HUES48 (cell line): ENCODE measurements at regions not wholly inside any gene's neighbourhood (a gene's known extent, or its start where the extent isn't known, plus 50 kb on each side); places are given as distances from the start of the nearest gene placed in this dataset.

ENCODE experiments used
- H3K27ac ChIP-seq: one replicate; pipeline ENCODE4 v1.7.0; 2013; ENCODE audit warnings: low read depth, low read length, inconsistent platforms
- H3K27me3 ChIP-seq: 2 replicates; pipeline ENCODE4 v1.6.1; 2013; ENCODE audit warnings: mild to moderate bottlenecking, low read length; ENCODE audit not compliant: control insufficient read depth, insufficient read depth
- H3K36me3 ChIP-seq: 2 replicates; pipeline ENCODE4 v1.6.1; 2013; ENCODE audit warnings: low read length; ENCODE audit not compliant: control insufficient read depth, insufficient read depth
- H3K4me1 ChIP-seq: 2 replicates; pipeline ENCODE4 v1.6.1; 2013; ENCODE audit warnings: mild to moderate bottlenecking, low read length; ENCODE audit not compliant: control insufficient read depth, insufficient read depth
- H3K4me3 ChIP-seq: 2 replicates; pipeline ENCODE4 v1.5.1; 2013; ENCODE audit warnings: mild to moderate bottlenecking, low read depth, low read length
- H3K9ac ChIP-seq: 2 replicates; pipeline ENCODE4 v1.6.1; 2013; ENCODE audit warnings: mild to moderate bottlenecking, low read depth, low read length, moderate library complexity
- H3K9me3 ChIP-seq: 2 replicates; pipeline ENCODE4 v1.6.1; 2013; ENCODE audit warnings: low read length; ENCODE audit not compliant: control insufficient read depth, insufficient read depth

- no peaks in the 10 kb centered on the region for H3K27me3 ChIP-seq
- H3K27ac ChIP-seq, result no peak overlapping the region
- H3K4me1 ChIP-seq, result no peaks in the 10 kb centered on the region
- H3K4me3 ChIP-seq, result no peak overlapping the region
- H3K9me3 ChIP-seq, result no peaks in the 10 kb centered on the region
- H3K9ac ChIP-seq, result no peak overlapping the region
- no peaks in the 10 kb centered on the region for H3K36me3 ChIP-seq
Observed at GRCh38 chr2:5325523-5325922, 366.7 kb upstream of the SOX11 start.

DNA sequence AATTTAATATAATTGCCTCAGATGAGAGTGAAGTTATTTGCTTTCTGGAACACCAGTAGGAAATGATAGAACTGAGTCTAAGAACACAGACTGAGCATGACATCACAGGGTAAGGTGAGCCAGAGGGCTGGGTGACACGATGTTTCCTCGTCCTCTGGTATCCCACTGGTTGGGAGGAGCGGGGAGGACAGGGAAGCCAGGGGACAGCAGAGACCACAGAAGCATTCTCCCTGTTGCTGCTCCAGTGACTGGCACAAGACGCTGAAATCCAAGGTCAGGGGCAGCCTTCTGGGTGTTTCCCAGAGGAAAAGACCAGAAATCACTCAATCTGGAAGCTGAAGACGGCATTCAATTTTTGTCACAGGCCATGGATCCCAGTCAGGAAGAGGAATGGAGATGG lies 363.4 kb upstream of the SOX11 start:
- no peaks in the 10 kb centered on the region for H3K36me3 ChIP-seq
- H3K9ac ChIP-seq, result no peak overlapping the region
- no peak overlapping the region for H3K4me3 ChIP-seq
- H3K4me1 ChIP-seq, result no peaks in the 10 kb centered on the region
- H3K27me3 ChIP-seq, result no peaks in the 10 kb centered on the region
- H3K27ac ChIP-seq, result no peak overlapping the region
- H3K9me3 ChIP-seq, result no peaks in the 10 kb centered on the region

GRCh38 chr2:5329763-5330162 lies 362.4 kb upstream of the SOX11 start:
- Histone ChIP-seq H3K27ac (no peak overlapping the region), H3K4me3 (no peak overlapping the region), H3K9me3 (no peaks in the 10 kb centered on the region), H3K27me3 (no peaks in the 10 kb centered on the region), H3K4me1 (no peaks in the 10 kb centered on the region), H3K9ac (no peak overlapping the region), H3K36me3 (no peaks in the 10 kb centered on the region)

DNA sequence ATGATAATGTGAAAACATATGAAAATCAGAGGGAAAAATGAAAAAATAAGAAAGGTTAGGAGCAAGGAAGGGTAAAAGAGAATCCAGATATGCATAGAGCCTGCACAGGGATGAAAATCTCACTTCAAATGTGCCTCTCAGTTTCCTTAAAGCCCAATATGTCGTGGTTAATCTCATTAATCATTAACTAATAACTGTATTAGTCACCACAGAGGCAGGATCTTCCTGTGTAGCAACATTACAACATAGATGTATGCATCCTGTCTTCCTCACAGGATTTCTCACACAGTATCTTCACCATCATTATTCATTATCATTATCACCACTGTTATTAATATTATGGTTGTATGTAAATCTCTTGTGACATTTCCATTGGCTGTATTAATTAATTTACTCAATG lies 361.2 kb upstream of the SOX11 start:
- Histone ChIP-seq H3K27ac (no peak overlapping the region), H3K9me3 (no peaks in the 10 kb centered on the region), H3K4me3 (no peak overlapping the region), H3K9ac (no peak overlapping the region), H3K4me1 (no peaks in the 10 kb centered on the region), H3K27me3 (no peaks in the 10 kb centered on the region), H3K36me3 (no peaks in the 10 kb centered on the region)

- Histone ChIP-seq H3K27ac (no peak overlapping the region), H3K4me1 (no peaks in the 10 kb centered on the region), H3K4me3 (no peak overlapping the region), H3K9me3 (no peaks in the 10 kb centered on the region), H3K9ac (no peak overlapping the region), H3K36me3 (no peaks in the 10 kb centered on the region), H3K27me3 (no peaks in the 10 kb centered on the region)
Observed at GRCh38 chr2:5332925-5333324, 359.3 kb upstream of the SOX11 start.

GRCh38 chr2:5339473-5339872 lies 352.7 kb upstream of the SOX11 start:
- Histone ChIP-seq H3K27me3 (no peaks in the 10 kb centered on the region), H3K27ac (no peak overlapping the region), H3K9me3 (no peaks in the 10 kb centered on the region), H3K4me3 (no peak overlapping the region), H3K36me3 (no peaks in the 10 kb centered on the region), H3K4me1 (0 out of 2 replicates have a peak, but pooled peaks cover 4% of the 10 kb centered on the region), H3K9ac (no peak overlapping the region)

DNA sequence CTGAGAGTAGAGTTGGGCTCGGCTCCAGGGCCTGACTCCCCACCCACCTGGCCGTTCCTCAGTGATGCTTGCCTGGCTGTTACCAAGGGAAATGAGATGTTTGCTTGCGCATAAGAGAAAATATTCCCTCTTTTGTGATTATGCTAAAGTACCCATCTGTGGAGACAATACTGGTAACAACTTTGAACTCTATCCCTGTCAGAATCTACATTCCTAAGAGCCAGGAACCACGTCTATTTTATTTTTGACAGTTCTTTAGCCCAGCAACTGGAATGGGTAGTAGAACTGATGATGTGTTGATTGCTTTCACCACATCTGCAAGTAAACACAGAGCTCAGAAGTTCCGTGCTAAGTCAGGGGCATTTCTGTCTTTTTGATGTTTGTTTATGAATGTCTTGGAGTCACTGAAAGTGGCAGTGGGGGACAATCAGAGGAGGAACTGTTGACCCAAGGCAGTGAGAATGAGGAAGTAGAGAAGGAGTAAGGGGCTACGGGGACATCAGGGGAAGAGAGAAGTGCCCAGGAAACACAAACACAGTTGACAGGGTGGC lies 348.3 kb upstream of the SOX11 start:
- Histone ChIP-seq H3K27me3 (no peaks in the 10 kb centered on the region), H3K4me3 (no peak overlapping the region), H3K4me1 (0 out of 2 replicates have a peak, but pooled peaks cover 4% of the 10 kb centered on the region)

DNA sequence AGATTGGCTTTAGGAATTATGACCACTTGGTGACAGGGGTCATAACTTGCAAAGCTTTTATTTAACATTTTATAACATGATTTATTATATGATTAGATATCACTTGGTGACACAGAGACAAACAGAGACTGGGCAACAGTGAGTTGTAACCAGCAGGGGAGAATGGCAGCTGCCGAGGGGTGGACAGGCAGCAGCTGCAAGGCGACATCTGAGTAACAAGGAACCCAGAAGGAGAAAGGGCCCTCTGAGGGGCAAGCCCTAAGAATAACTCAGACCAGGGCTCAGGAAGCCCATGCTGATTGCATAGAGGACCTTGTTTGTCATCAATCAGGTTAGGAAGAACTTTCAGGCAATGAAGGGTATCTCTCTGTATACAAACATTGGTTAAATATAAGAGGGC lies 339.9 kb upstream of the SOX11 start:
- Histone ChIP-seq H3K27ac (no peak overlapping the region), H3K4me3 (no peak overlapping the region), H3K9ac (no peak overlapping the region), H3K36me3 (no peaks in the 10 kb centered on the region), H3K9me3 (no peaks in the 10 kb centered on the region), H3K4me1 (no peaks in the 10 kb centered on the region), H3K27me3 (no peaks in the 10 kb centered on the region)

More for the DNA sequence above, 348.3 kb upstream of the SOX11 start:
- H3K36me3 ChIP-seq, result no peaks in the 10 kb centered on the region
- H3K9ac ChIP-seq, result no peak overlapping the region
- H3K27ac ChIP-seq, result no peak overlapping the region
- no peaks in the 10 kb centered on the region for H3K9me3 ChIP-seq

DNA sequence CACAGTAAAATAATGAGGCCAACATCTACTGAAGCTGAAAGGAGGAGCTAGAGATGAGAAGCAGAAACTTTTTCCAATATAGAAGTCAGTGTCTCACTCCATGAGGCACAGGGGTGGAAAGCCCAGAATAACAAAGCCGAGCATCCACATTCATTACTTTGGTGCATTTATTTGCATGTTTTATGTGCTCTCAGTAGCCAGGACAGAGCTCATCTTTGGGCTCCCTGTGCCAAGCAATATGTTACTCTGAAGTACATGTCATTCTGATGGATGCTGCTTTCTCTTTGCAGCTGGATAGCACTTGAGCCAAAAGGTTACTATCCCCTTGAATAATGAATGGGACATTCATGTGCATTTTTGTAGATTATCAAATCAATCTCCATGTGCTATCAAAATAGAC lies 338.6 kb upstream of the SOX11 start:
- H3K36me3 ChIP-seq, result no peaks in the 10 kb centered on the region
- H3K27me3 ChIP-seq, result no peaks in the 10 kb centered on the region
- H3K9ac ChIP-seq, result no peak overlapping the region
- no peak overlapping the region for H3K4me3 ChIP-seq
- H3K4me1 ChIP-seq, result no peaks in the 10 kb centered on the region
- H3K27ac ChIP-seq, result no peak overlapping the region
- no peaks in the 10 kb centered on the region for H3K9me3 ChIP-seq

DNA sequence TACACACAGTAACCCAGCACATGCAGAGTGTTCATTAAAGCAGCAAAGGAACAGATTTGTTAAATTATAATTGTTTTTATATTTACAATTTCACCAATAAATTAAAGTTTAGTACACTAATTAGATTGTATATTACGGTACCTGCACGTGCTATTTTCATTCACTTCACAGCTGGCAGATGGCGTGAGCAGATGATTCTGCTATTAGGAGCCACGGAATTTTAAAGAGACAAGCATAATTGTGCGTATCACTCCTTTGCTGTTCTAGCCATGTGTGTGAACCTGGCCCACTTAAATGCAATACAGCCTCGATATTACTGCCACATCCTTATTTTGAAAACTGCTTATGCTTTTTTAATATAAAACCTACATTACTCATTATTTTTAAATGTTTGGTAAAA lies 332.8 kb upstream of the SOX11 start:
- Histone ChIP-seq H3K4me1 (no peaks in the 10 kb centered on the region), H3K36me3 (no peaks in the 10 kb centered on the region), H3K9me3 (no peaks in the 10 kb centered on the region), H3K27me3 (no peaks in the 10 kb centered on the region), H3K4me3 (no peak overlapping the region), H3K9ac (no peak overlapping the region), H3K27ac (no peak overlapping the region)

- H3K27me3 ChIP-seq, result no peaks in the 10 kb centered on the region
Observed at GRCh38 chr2:5360081-5360480, 332.1 kb upstream of the SOX11 start.

DNA sequence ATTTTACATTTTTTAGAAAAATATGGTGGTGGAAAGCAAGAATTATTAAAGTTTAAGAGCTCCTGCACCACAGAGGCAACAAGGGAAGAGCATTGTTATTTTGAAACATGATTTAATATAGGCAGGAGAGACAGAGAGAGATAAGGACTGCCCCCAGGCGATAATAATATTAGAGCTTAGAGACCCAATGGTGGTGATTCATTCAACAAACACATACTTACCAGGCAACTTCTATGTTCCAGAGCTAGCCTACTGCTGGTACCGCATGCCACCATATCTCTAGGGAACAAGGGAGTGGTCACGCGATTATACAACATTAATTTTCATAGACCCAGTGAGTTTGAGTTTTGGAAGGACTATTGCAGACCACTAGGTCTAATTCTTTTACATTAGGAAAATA lies 327.8 kb upstream of the SOX11 start:
- Histone ChIP-seq H3K9ac (no peak overlapping the region), H3K27me3 (no peaks in the 10 kb centered on the region), H3K27ac (no peak overlapping the region), H3K36me3 (no peaks in the 10 kb centered on the region), H3K9me3 (no peaks in the 10 kb centered on the region), H3K4me1 (peaks cover 4% of the 10 kb centered on the region; the same call in 1 of the 2 replicates), H3K4me3 (no peak overlapping the region)

More at GRCh38 chr2:5360081-5360480, 332.1 kb upstream of the SOX11 start:
- Histone ChIP-seq H3K27ac (no peak overlapping the region), H3K9me3 (no peaks in the 10 kb centered on the region), H3K9ac (no peak overlapping the region), H3K4me3 (no peak overlapping the region), H3K4me1 (no peaks in the 10 kb centered on the region), H3K36me3 (no peaks in the 10 kb centered on the region)
